ENCODE measurements at regions not wholly inside any gene's neighbourhood (a gene's known extent, or its start where the extent isn't known, plus 50 kb on each side); places are given as distances from the start of the nearest gene placed in this dataset.

GRCh38 chr11:87780068-87780413 is 395.2 kb downstream of the RAB38 start:
- Histone ChIP-seq H3K4me1 (no peaks in the 10 kb centered on the region), H3K9me3 (no peaks in the 10 kb centered on the region), H3K27me3 (no peaks in the 10 kb centered on the region), H3K4me3 (no peak overlapping the region), H3K36me3 (no peaks in the 10 kb centered on the region), H3K27ac (no peak overlapping the region)
- DNase-seq: no peak
- TF ChIP-seq POLR2A (IDR thresholded peaks at IDR 0.05) (no peak), CTCF (IDR thresholded peaks at IDR 0.05) (no peak)

GRCh38 chr11:87779276-87780067 is 395.8 kb downstream of the RAB38 start:
- Histone ChIP-seq H3K27me3 (no peaks in the 10 kb centered on the region), H3K4me3 (no peak overlapping the region), H3K27ac (no peak overlapping the region), H3K9me3 (no peaks in the 10 kb centered on the region), H3K4me1 (no peaks in the 10 kb centered on the region), H3K36me3 (no peaks in the 10 kb centered on the region)
- TF ChIP-seq POLR2A (IDR thresholded peaks at IDR 0.05) (no peak), CTCF (IDR thresholded peaks at IDR 0.05) (no peak)
- DNase-seq: no peak

DNA sequence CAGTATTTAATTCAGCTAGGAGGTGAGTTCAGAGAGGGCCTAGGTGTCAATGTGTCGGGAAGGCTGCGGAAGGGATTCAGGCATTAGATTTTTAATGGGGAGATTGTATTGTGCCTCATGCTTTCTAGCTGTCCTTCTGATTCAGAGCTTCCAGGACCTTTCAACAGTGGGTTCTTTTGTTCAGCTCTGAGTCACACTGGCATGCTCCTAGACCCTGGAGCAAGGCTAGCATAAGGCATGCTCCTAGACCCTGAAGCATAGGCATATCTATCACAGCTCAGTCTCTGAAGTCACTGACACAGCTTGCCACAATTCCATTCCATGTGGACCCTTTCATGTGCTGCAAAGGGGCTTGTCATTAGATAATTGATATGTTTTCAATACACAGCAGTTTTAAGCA is 396.9 kb downstream of the RAB38 start:
- no peaks in the 10 kb centered on the region for H3K27me3 ChIP-seq
- no peak for TF ChIP-seq POLR2A (IDR thresholded peaks at IDR 0.05)
- TF ChIP-seq CTCF (IDR thresholded peaks at IDR 0.05): no peak

DNA sequence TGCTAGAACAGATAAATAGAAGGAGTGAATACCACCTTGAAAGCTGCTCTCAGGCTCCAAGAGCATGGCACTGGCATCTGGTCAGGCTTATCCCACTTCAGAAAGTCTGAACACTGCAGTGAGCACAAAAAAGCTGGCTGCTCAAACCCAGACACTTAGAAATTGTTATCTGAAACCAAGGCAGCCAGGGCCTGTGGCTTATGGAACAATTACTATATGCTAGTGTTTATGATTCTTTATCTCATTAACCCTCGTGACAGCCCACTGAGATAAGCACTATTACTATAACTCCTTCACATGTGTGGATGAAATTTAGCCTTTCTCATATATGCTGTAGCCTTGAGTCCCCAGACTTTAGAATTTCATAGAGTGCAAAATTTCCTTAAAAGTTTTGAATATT is 400.2 kb downstream of the RAB38 start:
- H3K4me3 ChIP-seq: no peak overlapping the region

More for the DNA sequence above, 396.9 kb downstream of the RAB38 start:
- no peak overlapping the region for H3K27ac ChIP-seq
- DNase-seq: no peak
- no peak overlapping the region for H3K4me3 ChIP-seq
- no peaks in the 10 kb centered on the region for H3K9me3 ChIP-seq
- no peaks in the 10 kb centered on the region for H3K4me1 ChIP-seq
- H3K36me3 ChIP-seq: no peaks in the 10 kb centered on the region

DNA sequence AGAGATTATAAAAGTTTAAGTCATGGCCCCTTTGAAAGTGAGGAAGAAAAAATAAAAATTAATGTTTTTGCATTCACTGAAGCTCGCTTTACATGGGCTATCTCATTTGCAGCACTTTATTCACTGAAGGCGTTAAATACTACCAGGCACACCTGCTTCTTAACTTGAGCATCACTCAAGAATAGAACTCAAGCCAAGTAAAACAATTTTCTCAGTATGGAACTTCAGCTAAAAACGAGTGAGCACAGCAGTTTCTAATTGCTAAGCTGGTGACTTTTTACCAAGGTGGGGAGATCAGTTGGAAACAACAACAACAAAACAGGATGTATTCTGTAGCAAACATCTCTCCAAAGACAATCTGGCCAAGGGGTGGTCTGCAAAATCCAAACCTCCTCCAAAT is 405.6 kb downstream of the RAB38 start:
- H3K4me3 ChIP-seq: no peak overlapping the region
- no peaks in the 10 kb centered on the region for H3K36me3 ChIP-seq
- H3K27me3 ChIP-seq: no peaks in the 10 kb centered on the region
- no peak for TF ChIP-seq POLR2A (IDR thresholded peaks at IDR 0.05)
- TF ChIP-seq CTCF (IDR thresholded peaks at IDR 0.05): no peak
- DNase-seq: no peak
- no peak overlapping the region for H3K27ac ChIP-seq
- H3K9me3 ChIP-seq: no peaks in the 10 kb centered on the region
- no peaks in the 10 kb centered on the region for H3K4me1 ChIP-seq

More for the DNA sequence above, 400.2 kb downstream of the RAB38 start:
- no peaks in the 10 kb centered on the region for H3K36me3 ChIP-seq
- H3K27me3 ChIP-seq: no peaks in the 10 kb centered on the region
- no peak overlapping the region for H3K27ac ChIP-seq
- TF ChIP-seq POLR2A (IDR thresholded peaks at IDR 0.05) (no peak), CTCF (IDR thresholded peaks at IDR 0.05) (no peak)
- H3K4me1 ChIP-seq: no peaks in the 10 kb centered on the region
- no peak for DNase-seq
- H3K9me3 ChIP-seq: no peaks in the 10 kb centered on the region

Measured in Peyer's patch (tissue), 4 donors.